ENCODE measurements at regions not wholly inside any gene's neighbourhood (a gene's known extent, or its start where the extent isn't known, plus 50 kb on each side); places are given as distances from the start of the nearest gene placed in this dataset.
A peak's percentile ranks its signal among the peaks of the same experiment; 100 is the strongest.

GRCh38 chr17:31596382-31597323 is 205.2 kb downstream of the RAB11FIP4 start:
- ATAC-seq (ENCODE audit: low read depth) (peak; percentile 96), DNase-seq (ENCODE audit: low spot score in 2 of 2) (peak; percentile 32 to 41)
- Mint-ChIP-seq H3K9me3 (no peaks in the 10 kb centered on the region), H3K36me3 (no peaks in the 10 kb centered on the region), H3K27ac (peak overlapping the region; percentile 82), H3K4me1 (peaks cover 31% of the 10 kb centered on the region), H3K4me3 (peak overlapping the region; percentile 37), H3K27me3 (no peaks in the 10 kb centered on the region)

- no peaks in the 10 kb centered on the region for H3K36me3 Mint-ChIP-seq
- peaks cover 31% of the 10 kb centered on the region for H3K4me1 Mint-ChIP-seq
- ATAC-seq (ENCODE audit: low read depth) (no peak), DNase-seq (ENCODE audit: low spot score in 2 of 2) (no peak)
- H3K27me3 Mint-ChIP-seq: no peaks in the 10 kb centered on the region
- no peaks in the 10 kb centered on the region for H3K9me3 Mint-ChIP-seq
- peak overlapping the region; percentile 82 for H3K27ac Mint-ChIP-seq
- H3K4me3 Mint-ChIP-seq: no peak overlapping the region
Observed at GRCh38 chr17:31595666-31596381, 204.3 kb downstream of the RAB11FIP4 start.

- Mint-ChIP-seq H3K27ac (no peak overlapping the region), H3K4me1 (peaks cover 31% of the 10 kb centered on the region), H3K27me3 (no peaks in the 10 kb centered on the region), H3K9me3 (no peaks in the 10 kb centered on the region), H3K4me3 (no peak overlapping the region), H3K36me3 (no peaks in the 10 kb centered on the region)
- DNase-seq (ENCODE audit: low spot score in 2 of 2) (no peak), ATAC-seq (ENCODE audit: low read depth) (no peak)
Observed at GRCh38 chr17:31595076-31595475, 203.6 kb downstream of the RAB11FIP4 start.

- ATAC-seq (ENCODE audit: low read depth) (no peak), DNase-seq (ENCODE audit: low spot score in 2 of 2) (no peak)
- peaks cover 31% of the 10 kb centered on the region for H3K4me1 Mint-ChIP-seq
- no peaks in the 10 kb centered on the region for H3K9me3 Mint-ChIP-seq
- H3K27me3 Mint-ChIP-seq: no peaks in the 10 kb centered on the region
- no peak overlapping the region for H3K4me3 Mint-ChIP-seq
- H3K36me3 Mint-ChIP-seq: no peaks in the 10 kb centered on the region
- H3K27ac Mint-ChIP-seq: no peak overlapping the region
Observed at GRCh38 chr17:31594416-31594815, 202.9 kb downstream of the RAB11FIP4 start.

- H3K36me3 Mint-ChIP-seq: no peaks in the 10 kb centered on the region
- no peak for DNase-seq (ENCODE audit: low spot score in 2 of 2)
Observed at GRCh38 chr17:31593806-31594205, 202.3 kb downstream of the RAB11FIP4 start.

GRCh38 chr17:31591924-31592323 is 200.4 kb downstream of the RAB11FIP4 start:
- Mint-ChIP-seq H3K36me3 (no peaks in the 10 kb centered on the region), H3K27ac (no peak overlapping the region), H3K27me3 (no peaks in the 10 kb centered on the region), H3K4me3 (no peak overlapping the region), H3K9me3 (no peaks in the 10 kb centered on the region), H3K4me1 (peaks cover 21% of the 10 kb centered on the region)
- no peak for DNase-seq (ENCODE audit: low spot score in 2 of 2)
- ATAC-seq (ENCODE audit: low read depth): no peak

More at GRCh38 chr17:31593806-31594205, 202.3 kb downstream of the RAB11FIP4 start:
- no peaks in the 10 kb centered on the region for H3K9me3 Mint-ChIP-seq
- ATAC-seq (ENCODE audit: low read depth): no peak
- H3K4me3 Mint-ChIP-seq: no peak overlapping the region
- no peak overlapping the region for H3K27ac Mint-ChIP-seq
- peaks cover 31% of the 10 kb centered on the region for H3K4me1 Mint-ChIP-seq
- no peaks in the 10 kb centered on the region for H3K27me3 Mint-ChIP-seq

GRCh38 chr17:31588512-31588911 is 197.0 kb downstream of the RAB11FIP4 start:
- H3K27me3 Mint-ChIP-seq: no peaks in the 10 kb centered on the region
- H3K4me3 Mint-ChIP-seq: no peak overlapping the region
- no peaks in the 10 kb centered on the region for H3K36me3 Mint-ChIP-seq
- H3K4me1 Mint-ChIP-seq: peaks cover 8% of the 10 kb centered on the region
- DNase-seq (ENCODE audit: low spot score in 2 of 2): no peak
- ATAC-seq (ENCODE audit: low read depth): no peak
- H3K27ac Mint-ChIP-seq: no peak overlapping the region
- no peaks in the 10 kb centered on the region for H3K9me3 Mint-ChIP-seq

GRCh38 chr17:31588034-31588433 is 196.6 kb downstream of the RAB11FIP4 start:
- no peak overlapping the region for H3K27ac Mint-ChIP-seq
- DNase-seq (ENCODE audit: low spot score in 2 of 2) (no peak), ATAC-seq (ENCODE audit: low read depth) (no peak)
- H3K4me1 Mint-ChIP-seq: peaks cover 4% of the 10 kb centered on the region
- no peaks in the 10 kb centered on the region for H3K27me3 Mint-ChIP-seq
- no peak overlapping the region for H3K4me3 Mint-ChIP-seq
- H3K9me3 Mint-ChIP-seq: no peaks in the 10 kb centered on the region
- no peaks in the 10 kb centered on the region for H3K36me3 Mint-ChIP-seq

Measured in memory B cell (primary cell).